Heart left ventricle (tissue), 16 donors: ENCODE measurements at regions not wholly inside any gene's neighbourhood (a gene's known extent, or its start where the extent isn't known, plus 50 kb on each side); places are given as distances from the start of the nearest gene placed in this dataset.
"Not testable (repeated sequence)": the region's sequence is repeated elsewhere in the genome, so short reads cannot be mapped to it uniquely, and the experiment has no call there.

Experiments used
- ATAC-seq, 4 donors: fragments of 200-7000 bp; cut with Tn5 transposase; one replicate each; pipeline ENCODE4 v1.9.1; 2020 to 2022; ENCODE audit warnings: moderate library complexity in 4 of 4, mild to moderate bottlenecking in 3 of 4, moderate number of reproducible peaks in 1 of 4
- DNase-seq, 5 donors: peaks; one replicate each; pipeline ENCODE4 v3.0.0-alpha.2; 2020
- H3K27ac ChIP-seq, 12 donors: fragments of 200-600 bp; sonication (generic) in 4 of 12; one replicate each; pipeline versions ENCODE4 v1.5.0 to v1.8.0; 2016 to 2022; ENCODE audit warnings: mild to moderate bottlenecking in 2 of 12
- H3K27me3 ChIP-seq, 9 donors: fragments of 200-600 bp; sonication (generic) in 2 of 9; one replicate each; pipeline versions ENCODE4 v1.5.1 to v1.8.0; 2016 to 2022; ENCODE audit warnings: mild to moderate bottlenecking in 3 of 9
- H3K36me3 ChIP-seq, 9 donors: fragments of 200-600 bp; sonication (generic) in 2 of 9; one replicate each; pipeline versions ENCODE4 v1.5.0 to v1.8.0; 2018 to 2022; ENCODE audit warnings: mild to moderate bottlenecking in 2 of 9
- H3K4me1 ChIP-seq, 12 donors: fragments of 200-600 bp; sonication (generic) in 4 of 12; one replicate each; pipeline versions ENCODE4 v1.5.0 to v1.8.0; 2016 to 2022; ENCODE audit warnings: mild to moderate bottlenecking in 3 of 12
- H3K4me3 ChIP-seq, 12 donors: fragments of 200-600 bp; sonication (generic) in 4 of 12; one replicate each; pipeline versions ENCODE4 v1.5.0 to v1.8.0; 2017 to 2022; ENCODE audit warnings: mild to moderate bottlenecking in 9 of 12, moderate library complexity in 4 of 12
- H3K9me3 ChIP-seq, 12 donors: fragments of 200-600 bp; sonication (generic) in 4 of 12; one replicate each; pipeline versions ENCODE4 v1.5.0 to v1.8.0; 2016 to 2022; ENCODE audit warnings: mild to moderate bottlenecking in 1 of 12
- CTCF ChIP-seq, 12 donors: fragments of 200-600 bp; sonication (generic) in 4 of 12; IDR thresholded peaks; one replicate each; pipeline versions ENCODE4 v1.5.0 to v1.8.0; 2018 to 2022; ENCODE audit warnings: antibody characterized with exemption in 12 of 12, mild to moderate bottlenecking in 5 of 12
- POLR2A ChIP-seq, 2 donors: fragments of 450-650 bp; IDR thresholded peaks; one replicate each; pipeline ENCODE4 v1.6.1; 2017; ENCODE audit warnings: antibody characterized with exemption in 2 of 2, mild to moderate bottlenecking in 2 of 2, moderate library complexity in 2 of 2
- WGBS, 4 donors: extraction: QIAGEN DNeasy Blood & Tissue Kit in 2 of 4; methylation state at CpG; one replicate each; pipeline versions ENCODE4 v1.1.5 to v1.1.7; 2013 to 2018; 5-methylcytosine and 5-hydroxymethylcytosine counted together
- intact Hi-C, 10 donors: fragments of 100-400 bp; cut with DNase I; formaldehyde crosslinking; loops; one replicate each; pipeline versions ENCODE4 v1.11.1 to v1.14.2; 2022
- donor health status: ischemic (EF 13 %, LVEDD 7.1; RV severe dilation, severe dysfunction).
- donor health status: healthy with polysubstance abuse.
- donor health status: DM: no; HTN: yes; CAD: no.
- donor health status: DM: no; HTN: no; CAD: no.
- donor health status: ischemic (EF 25% LVEDD 6.9; RV normal size, moderate dysfunction).
- donor health status: ischemic (EF 25% LVEDD 5.7; RV mildly dilated, moderate dysfunction).
- donor health status: healthy.
- donor health status: DM: yes; HTN: yes; CAD: no.
- donor health status: ischemic (EF 35%, LVEDD 5.7; RV mildly dilated, moderate dysfunction).
- donor health status: nonischemic (EF 11% LVEDD 7.7; RV severe dilation, severe dysfunction).
- donor health status: DM: yes; HTN: yes; CAD: no.
- donor health status: PGD.
- donor health status: ischemic (EF 29% LVEDD 5.4; RV normal size, mild dysfunction).
- donor health status: nonischemic (EF 23%, LVEDD 6.1; RV moderate dilation, normal function).

- TF ChIP-seq POLR2A (IDR thresholded peaks at IDR 0.05) (no peak), CTCF (IDR thresholded peaks at IDR 0.05) (no peak)
- intact Hi-C loops = loop anchor here in 4 of 10 donors (5.0 to 10.0 kb wide), 5 partner anchors 48 to 184 kb away; partner anchors contain the start of gene DPH6 (in 3 of the 4)
- H3K27ac ChIP-seq = no peak overlapping the region
- H3K27me3 ChIP-seq = no peaks in the 10 kb centered on the region
- H3K9me3 ChIP-seq = no peaks in the 10 kb centered on the region
- ATAC-seq (no peak), DNase-seq (no peak)
- no peak overlapping the region for H3K4me3 ChIP-seq
- 81 to 86% (median 83%) methylated on average over 2 of the region's 2 CpGs for WGBS, 4 donors
- peaks cover 0 to 32% (median 20%) of the 10 kb centered on the region in 12 donors for H3K4me1 ChIP-seq
- no peaks in the 10 kb centered on the region for H3K36me3 ChIP-seq
These were observed 153.1 kb upstream of the DPH6 start for GRCh38 chr15:35698966-35699575.

- DNase-seq, ATAC-seq, H3K27ac ChIP-seq, H3K9me3 ChIP-seq, H3K27me3 ChIP-seq, H3K4me3 ChIP-seq, H3K36me3 ChIP-seq: not testable (repeated sequence)
- 68 to 93% (median 79%) methylated on average over 5 of the region's 5 CpGs for WGBS, 4 donors
- intact Hi-C loops = loop anchor here in 2 of 10 donors (5.0 to 10.0 kb wide), 2 partner anchors 33 to 65 kb away; no protein-coding TSS in a partner anchor
- H3K4me1 ChIP-seq = peaks cover 0 to 34% (median 23%) of the 10 kb centered on the region in 12 donors
These were observed 154.2 kb upstream of the DPH6 start for GRCh38 chr15:35700091-35700593.

- ATAC-seq (no peak), DNase-seq (no peak)
- Histone ChIP-seq H3K27me3 (no peaks in the 10 kb centered on the region), H3K4me1 (peaks cover 0 to 48% (median 34%) of the 10 kb centered on the region in 12 donors), H3K9me3 (no peaks in the 10 kb centered on the region), H3K4me3 (no peak overlapping the region), H3K36me3 (no peaks in the 10 kb centered on the region), H3K27ac (peak overlapping the region in 1 of 12 donors; percentile 11)
- intact Hi-C loops = loop anchor here in 2 of 10 donors (5.0 to 10.0 kb wide), 2 partner anchors 34 to 63 kb away; no protein-coding TSS in a partner anchor
- WGBS, 4 donors = 85 to 91% (median 88%) methylated on average over 4 of the region's 4 CpGs
- TF ChIP-seq POLR2A (IDR thresholded peaks at IDR 0.05) (no peak), CTCF (IDR thresholded peaks at IDR 0.05) (no peak)
These were observed 155.6 kb upstream of the DPH6 start for GRCh38 chr15:35701402-35702046.

DNA sequence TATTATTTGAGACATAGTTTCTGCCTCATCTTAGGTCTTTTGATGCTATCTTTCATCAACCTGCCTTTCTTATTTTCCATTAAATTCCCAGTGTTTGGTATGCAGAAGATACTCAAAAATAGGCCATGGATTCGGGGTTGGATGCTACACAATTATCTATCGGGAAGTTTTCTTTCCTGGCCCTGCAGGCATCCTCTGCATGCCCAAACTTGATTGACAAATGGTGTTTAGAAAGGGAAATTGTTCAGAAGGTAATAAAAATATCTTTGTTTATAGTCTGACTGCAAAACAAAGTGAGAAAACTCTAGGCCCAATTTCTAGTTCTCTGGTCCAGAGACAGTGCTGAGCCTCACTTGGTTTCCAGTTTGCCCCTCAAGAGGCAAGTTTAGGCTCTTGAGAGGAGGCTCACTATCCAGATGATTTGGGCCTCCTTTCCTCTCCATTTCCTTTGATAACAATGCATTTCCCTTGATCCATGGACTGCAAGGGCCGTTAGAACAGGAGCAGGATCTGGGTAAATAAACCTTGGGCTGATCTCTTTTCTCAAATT is 157.1 kb upstream of the DPH6 start:
- no peak for ATAC-seq
- peaks cover 0 to 39% (median 20%) of the 10 kb centered on the region in 12 donors for H3K4me1 ChIP-seq
- no peaks in the 10 kb centered on the region for H3K36me3 ChIP-seq
- intact Hi-C loops = loop anchor here in 2 of 10 donors (5.0 to 10.0 kb wide), 2 partner anchors 36 to 62 kb away; no protein-coding TSS in a partner anchor
- DNase-seq = no peak
- no peaks in the 10 kb centered on the region for H3K27me3 ChIP-seq
- H3K27ac ChIP-seq = peak overlapping the region in 1 of 12 donors; percentile 2
- no peak overlapping the region for H3K4me3 ChIP-seq
- H3K9me3 ChIP-seq = no peaks in the 10 kb centered on the region
- 68 to 78% (median 75%) methylated on average over 3 of the region's 3 CpGs for WGBS, 4 donors
- TF ChIP-seq CTCF (IDR thresholded peaks at IDR 0.05) = no peak
- no peak for TF ChIP-seq POLR2A (IDR thresholded peaks at IDR 0.05)
